ENCODE measurements at regions not wholly inside any gene's neighbourhood (a gene's known extent, or its start where the extent isn't known, plus 50 kb on each side); places are given as distances from the start of the nearest gene placed in this dataset.

DNA sequence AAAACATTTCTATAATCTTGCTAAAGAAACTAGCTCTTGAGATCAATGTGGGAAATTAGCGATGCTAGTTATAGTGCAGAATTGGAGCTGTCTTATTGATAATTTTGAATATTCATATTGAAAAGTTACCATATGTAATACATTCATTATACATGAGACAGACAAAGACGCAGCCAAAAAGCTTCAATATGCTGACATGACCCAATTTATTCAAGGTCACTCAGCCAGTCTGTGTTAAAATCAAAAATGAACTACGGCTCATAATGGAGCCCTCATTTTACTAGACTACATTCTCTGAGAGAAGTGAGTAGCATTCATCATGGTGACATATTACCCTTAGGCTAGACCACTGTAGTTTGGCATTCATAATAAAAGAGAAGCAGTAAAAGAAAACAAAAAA lies 107.3 kb upstream of the GABRG2 start:
- intact Hi-C loops (cut with DNase I): no loop called here

GRCh38 chr5:161966564-161966963 lies 101.0 kb upstream of the GABRG2 start:
- Histone ChIP-seq H3K27me3 (no peaks in the 10 kb centered on the region), H3K27ac (replicated peaks in 1 of 4) (no peak overlapping the region), H3K9me3 (no peaks in the 10 kb centered on the region), H3K4me1 (peaks cover 0 to 7% (median 0%) of the 10 kb centered on the region in 4 donors), H3K36me3 (no peaks in the 10 kb centered on the region), H3K4me3 (no peak overlapping the region)
- intact Hi-C loops (cut with DNase I): no loop called here
- TF ChIP-seq EP300 (IDR thresholded peaks at IDR 0.05) (no peak), POLR2A (IDR thresholded peaks at IDR 0.05; ENCODE audit: low read depth) (no peak), CTCF (IDR thresholded peaks at IDR 0.05) (peak; percentile 7 to 52 (median 33)), POLR2AphosphoS5 (IDR thresholded peaks at IDR 0.05) (no peak)
- 0% methylated on average over 3 of the region's 3 CpGs for WGBS
- no peak for DNase-seq (ENCODE audit: extremely low spot score)

More for the DNA sequence above, 107.3 kb upstream of the GABRG2 start:
- no peak for DNase-seq (ENCODE audit: extremely low spot score)
- 66% methylated on average over 3 of the region's 3 CpGs for WGBS
- Histone ChIP-seq H3K9me3 (no peaks in the 10 kb centered on the region), H3K27me3 (no peaks in the 10 kb centered on the region), H3K4me3 (no peak overlapping the region), H3K4me1 (no peaks in the 10 kb centered on the region), H3K27ac (replicated peaks in 1 of 4) (no peak overlapping the region), H3K36me3 (no peaks in the 10 kb centered on the region)
- TF ChIP-seq POLR2AphosphoS5 (IDR thresholded peaks at IDR 0.05): no peak
- no peak for TF ChIP-seq EP300 (IDR thresholded peaks at IDR 0.05)
- TF ChIP-seq CTCF (IDR thresholded peaks at IDR 0.05): no peak
- no peak for TF ChIP-seq POLR2A (IDR thresholded peaks at IDR 0.05; ENCODE audit: low read depth)

DNA sequence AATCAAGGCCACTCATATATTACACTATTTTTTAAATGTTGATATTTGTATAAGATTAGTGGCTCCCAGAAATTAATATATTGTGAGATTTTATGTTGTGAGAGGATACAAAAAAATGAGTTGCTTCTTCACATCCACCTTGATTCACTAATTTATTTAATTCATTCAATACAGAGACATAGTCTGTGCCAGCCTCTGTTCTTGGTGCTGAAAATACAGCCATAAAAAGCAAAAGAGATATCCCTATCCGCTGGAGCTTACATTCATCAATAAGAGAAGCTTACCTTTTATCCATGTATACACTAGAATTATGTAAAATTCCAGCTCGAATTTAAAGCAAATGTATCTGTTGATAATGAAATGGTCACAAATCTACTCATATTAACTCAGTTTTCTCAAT lies 92.2 kb upstream of the GABRG2 start:
- H3K4me3 ChIP-seq: no peak overlapping the region
- no peaks in the 10 kb centered on the region for H3K4me1 ChIP-seq
- whole genome bisulfite sequencing: 40% methylated on average over 2 of the region's 2 CpGs
- no peak overlapping the region for H3K27ac ChIP-seq (replicated peaks in 1 of 4)
- H3K27me3 ChIP-seq: no peaks in the 10 kb centered on the region
- no peaks in the 10 kb centered on the region for H3K9me3 ChIP-seq
- H3K36me3 ChIP-seq: no peaks in the 10 kb centered on the region
- TF ChIP-seq POLR2AphosphoS5 (IDR thresholded peaks at IDR 0.05) (no peak), EP300 (IDR thresholded peaks at IDR 0.05) (no peak), POLR2A (IDR thresholded peaks at IDR 0.05; ENCODE audit: low read depth) (no peak), CTCF (IDR thresholded peaks at IDR 0.05) (no peak)
- intact Hi-C loops (cut with DNase I): no loop called here
- no peak for DNase-seq (ENCODE audit: extremely low spot score)

GRCh38 chr5:161988077-161988476 lies 79.5 kb upstream of the GABRG2 start:
- 69% methylated on average over 1 of the region's 1 CpG for WGBS
- TF ChIP-seq POLR2AphosphoS5 (IDR thresholded peaks at IDR 0.05) (no peak), CTCF (IDR thresholded peaks at IDR 0.05) (no peak), EP300 (IDR thresholded peaks at IDR 0.05) (no peak), POLR2A (IDR thresholded peaks at IDR 0.05; ENCODE audit: low read depth) (no peak)

More at GRCh38 chr5:161988077-161988476, 79.5 kb upstream of the GABRG2 start:
- Histone ChIP-seq H3K4me1 (peaks cover 0 to 9% (median 0%) of the 10 kb centered on the region in 4 donors), H3K36me3 (no peaks in the 10 kb centered on the region), H3K27me3 (no peaks in the 10 kb centered on the region), H3K27ac (replicated peaks in 1 of 4) (no peak overlapping the region), H3K9me3 (peaks cover 0 to 6% (median 0%) of the 10 kb centered on the region in 4 donors), H3K4me3 (no peak overlapping the region)
- DNase-seq (ENCODE audit: extremely low spot score): no peak
- intact Hi-C loops (cut with DNase I): no loop called here
